WTC11 (cell line): ENCODE measurements at regions not wholly inside any gene's neighbourhood (a gene's known extent, or its start where the extent isn't known, plus 50 kb on each side); places are given as distances from the start of the nearest gene placed in this dataset.

Source experiments
- ATF1 ChIP-seq: sonication (generic); formaldehyde crosslinking; IDR thresholded peaks from 2 replicates; pipeline ENCODE4 v1.8.1; 2023; ENCODE audit warnings: mild to moderate bottlenecking, moderate library complexity, missing genetic modification reagents
- NFYB ChIP-seq: sonication (generic); formaldehyde crosslinking; conservative IDR thresholded peaks from 2 replicates; pipeline ENCODE4 v1.8.0; 2022; ENCODE audit warnings: low read depth, missing genetic modification reagents
- ZNF121 ChIP-seq: sonication (generic); formaldehyde crosslinking; IDR thresholded peaks from 2 replicates; pipeline ENCODE4 v1.8.0; 2023; ENCODE audit warnings: missing genetic modification reagents
- ZNF512 ChIP-seq: sonication (generic); formaldehyde crosslinking; IDR thresholded peaks from 2 replicates; pipeline ENCODE4 v1.8.1; 2022; ENCODE audit warnings: missing genetic modification reagents, borderline replicate concordance
- TF ChIP-seq, protein P1 (sequence below): fragments of 200-600 bp; IDR thresholded peaks from 2 replicates; pipeline ENCODE4 v1.8.0; 2022; ENCODE audit warnings: antibody characterized with exemption

GRCh38 chr9:135349212-135350002, 130.2 kb upstream of the PPP1R26 start:
- TF ChIP-seq ZNF121: no peak
- no peak for TF ChIP-seq ZNF512 (CRISPR knock-in tag)
- TF ChIP-seq, protein P1, sequence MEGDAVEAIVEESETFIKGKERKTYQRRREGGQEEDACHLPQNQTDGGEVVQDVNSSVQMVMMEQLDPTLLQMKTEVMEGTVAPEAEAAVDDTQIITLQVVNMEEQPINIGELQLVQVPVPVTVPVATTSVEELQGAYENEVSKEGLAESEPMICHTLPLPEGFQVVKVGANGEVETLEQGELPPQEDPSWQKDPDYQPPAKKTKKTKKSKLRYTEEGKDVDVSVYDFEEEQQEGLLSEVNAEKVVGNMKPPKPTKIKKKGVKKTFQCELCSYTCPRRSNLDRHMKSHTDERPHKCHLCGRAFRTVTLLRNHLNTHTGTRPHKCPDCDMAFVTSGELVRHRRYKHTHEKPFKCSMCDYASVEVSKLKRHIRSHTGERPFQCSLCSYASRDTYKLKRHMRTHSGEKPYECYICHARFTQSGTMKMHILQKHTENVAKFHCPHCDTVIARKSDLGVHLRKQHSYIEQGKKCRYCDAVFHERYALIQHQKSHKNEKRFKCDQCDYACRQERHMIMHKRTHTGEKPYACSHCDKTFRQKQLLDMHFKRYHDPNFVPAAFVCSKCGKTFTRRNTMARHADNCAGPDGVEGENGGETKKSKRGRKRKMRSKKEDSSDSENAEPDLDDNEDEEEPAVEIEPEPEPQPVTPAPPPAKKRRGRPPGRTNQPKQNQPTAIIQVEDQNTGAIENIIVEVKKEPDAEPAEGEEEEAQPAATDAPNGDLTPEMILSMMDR: no peak
- no peak for TF ChIP-seq ATF1 (CRISPR knock-in tag)
- no peak for TF ChIP-seq NFYB (CRISPR knock-in tag)
